GM23248 (cell line): ENCODE measurements at regions not wholly inside any gene's neighbourhood (a gene's known extent, or its start where the extent isn't known, plus 50 kb on each side); places are given as distances from the start of the nearest gene placed in this dataset.

Experiments
- EZH2 ChIP-seq: fragments of 200-600 bp; sonication (generic); IDR thresholded peaks from 2 replicates; pipeline ENCODE4 v1.6.1; 2018; ENCODE audit warnings: antibody characterized with exemption, mild to moderate bottlenecking; ENCODE audit not compliant: insufficient read depth, poor library complexity, severe bottlenecking
- EZH2phosphoT487 ChIP-seq: fragments of 200-600 bp; sonication (generic); IDR thresholded peaks from 2 replicates; pipeline ENCODE4 v1.6.1; 2018; ENCODE audit warnings: antibody characterized with exemption, moderate library complexity, mild to moderate bottlenecking, low read depth; ENCODE audit not compliant: insufficient read depth

GRCh38 chr14:56955745-56956144 is 145.5 kb upstream of the OTX2 start:
- TF ChIP-seq EZH2 (no peak), EZH2phosphoT487 (no peak)
